Neural progenitor cell (in vitro differentiated cells): ENCODE measurements at regions not wholly inside any gene's neighbourhood (a gene's known extent, or its start where the extent isn't known, plus 50 kb on each side); places are given as distances from the start of the nearest gene placed in this dataset.
A peak's percentile ranks its signal among the peaks of the same experiment; 100 is the strongest.

Experiments used
- DNase-seq: peaks from one replicate; pipeline ENCODE4 v3.0.0-alpha.2; 2016; ENCODE audit warnings: low spot score
- H2AFZ ChIP-seq: fragments of 200-600 bp; sonication (generic); replicated peaks from 2 replicates; pipeline ENCODE4 v1.6.1; 2016; ENCODE audit warnings: antibody characterized with exemption
- H3F3A ChIP-seq: fragments of 200-600 bp; sonication (generic); 2 replicates; pipeline ENCODE4 v1.6.1; 2016; ENCODE audit warnings: antibody characterized with exemption, low read depth
- H3K27ac ChIP-seq: fragments of 200-600 bp; sonication (generic); 2 replicates; pipeline ENCODE4 v1.5.1; 2016; ENCODE audit warnings: mild to moderate bottlenecking
- H3K27me3 ChIP-seq: fragments of 200-600 bp; sonication (generic); 2 replicates; pipeline ENCODE4 v1.6.1; 2016; ENCODE audit warnings: mild to moderate bottlenecking, moderate library complexity
- H3K36me3 ChIP-seq: fragments of 200-600 bp; sonication (generic); 2 replicates; pipeline ENCODE4 v1.5.1; 2016
- H3K4me1 ChIP-seq: fragments of 200-600 bp; sonication (generic); 2 replicates; pipeline ENCODE4 v1.6.1; 2016; ENCODE audit warnings: mixed run types
- H3K4me2 ChIP-seq: fragments of 200-600 bp; sonication (generic); 2 replicates; pipeline ENCODE4 v1.6.1; 2016
- H3K4me3 ChIP-seq: fragments of 200-600 bp; sonication (generic); 2 replicates; pipeline ENCODE4 v1.5.1; 2016
- H3K79me2 ChIP-seq: fragments of 200-600 bp; sonication (generic); 2 replicates; pipeline ENCODE4 v1.6.1; 2016; ENCODE audit warnings: low read depth
- H3K9ac ChIP-seq: fragments of 200-600 bp; sonication (generic); 2 replicates; pipeline ENCODE4 v1.6.1; 2016
- H3K9me3 ChIP-seq: fragments of 200-600 bp; sonication (generic); 2 replicates; pipeline ENCODE4 v1.5.1; 2016; ENCODE audit warnings: low read depth
- H4K20me1 ChIP-seq: fragments of 200-600 bp; sonication (generic); 2 replicates; pipeline ENCODE4 v1.6.1; 2016; ENCODE audit warnings: low read depth
- H3K27ac Mint-ChIP-seq: 3 replicates; pipeline ENCODE4 v1.8.0; 2021; ENCODE audit warnings: mixed read lengths
- H3K27me3 Mint-ChIP-seq: 2 replicates; pipeline ENCODE4 v1.8.0; 2022; ENCODE audit warnings: low read depth, mild to moderate bottlenecking, inconsistent platforms, moderate library complexity, mixed read lengths; ENCODE audit not compliant: insufficient read depth
- H3K36me3 Mint-ChIP-seq: 3 replicates; pipeline ENCODE4 v1.8.0; 2021; ENCODE audit warnings: mixed read lengths
- H3K4me1 Mint-ChIP-seq: 3 replicates; pipeline ENCODE4 v1.8.0; 2021; ENCODE audit warnings: mixed read lengths
- H3K4me3 Mint-ChIP-seq: 3 replicates; pipeline ENCODE4 v1.8.0; 2021; ENCODE audit warnings: mild to moderate bottlenecking, moderate library complexity, mixed read lengths
- H3K9me3 Mint-ChIP-seq: 3 replicates; pipeline ENCODE4 v1.8.0; 2020; ENCODE audit warnings: mixed read lengths
- EZH2 ChIP-seq: fragments of 200-600 bp; sonication (generic); IDR thresholded peaks from 2 replicates; pipeline ENCODE4 v1.6.1; 2017; ENCODE audit warnings: antibody characterized with exemption, mild to moderate bottlenecking, moderate library complexity
- EZH2phosphoT487 ChIP-seq: fragments of 200-600 bp; sonication (generic); IDR thresholded peaks from 2 replicates; pipeline ENCODE4 v1.6.1; 2017; ENCODE audit warnings: antibody characterized with exemption
- TF ChIP-seq, protein P1 (sequence below): fragments of 200-600 bp; sonication (generic); IDR thresholded peaks from 2 replicates; pipeline ENCODE4 v1.5.1; 2017; ENCODE audit warnings: antibody characterized with exemption, mild to moderate bottlenecking

GRCh38 chrX:134743091-134743490 is 53.9 kb downstream of the PABIR2 start:
- peaks cover 5% of the 10 kb centered on the region for H3K4me1 Mint-ChIP-seq
- H3K79me2 ChIP-seq = no peaks in the 10 kb centered on the region
- no peaks in the 10 kb centered on the region for H3F3A ChIP-seq
- no peak overlapping the region for H3K4me2 ChIP-seq
- H3K36me3 ChIP-seq = no peaks in the 10 kb centered on the region
- no peak overlapping the region for H3K4me3 ChIP-seq
- no peaks in the 10 kb centered on the region for H4K20me1 ChIP-seq
- H3K27ac Mint-ChIP-seq = no peak overlapping the region
- TF ChIP-seq, protein P1, sequence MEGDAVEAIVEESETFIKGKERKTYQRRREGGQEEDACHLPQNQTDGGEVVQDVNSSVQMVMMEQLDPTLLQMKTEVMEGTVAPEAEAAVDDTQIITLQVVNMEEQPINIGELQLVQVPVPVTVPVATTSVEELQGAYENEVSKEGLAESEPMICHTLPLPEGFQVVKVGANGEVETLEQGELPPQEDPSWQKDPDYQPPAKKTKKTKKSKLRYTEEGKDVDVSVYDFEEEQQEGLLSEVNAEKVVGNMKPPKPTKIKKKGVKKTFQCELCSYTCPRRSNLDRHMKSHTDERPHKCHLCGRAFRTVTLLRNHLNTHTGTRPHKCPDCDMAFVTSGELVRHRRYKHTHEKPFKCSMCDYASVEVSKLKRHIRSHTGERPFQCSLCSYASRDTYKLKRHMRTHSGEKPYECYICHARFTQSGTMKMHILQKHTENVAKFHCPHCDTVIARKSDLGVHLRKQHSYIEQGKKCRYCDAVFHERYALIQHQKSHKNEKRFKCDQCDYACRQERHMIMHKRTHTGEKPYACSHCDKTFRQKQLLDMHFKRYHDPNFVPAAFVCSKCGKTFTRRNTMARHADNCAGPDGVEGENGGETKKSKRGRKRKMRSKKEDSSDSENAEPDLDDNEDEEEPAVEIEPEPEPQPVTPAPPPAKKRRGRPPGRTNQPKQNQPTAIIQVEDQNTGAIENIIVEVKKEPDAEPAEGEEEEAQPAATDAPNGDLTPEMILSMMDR = no peak
- TF ChIP-seq EZH2 (no peak), EZH2phosphoT487 (no peak)
- H3K27me3 ChIP-seq = no peaks in the 10 kb centered on the region
- H3K27ac ChIP-seq = no peak overlapping the region
- no peaks in the 10 kb centered on the region for H3K27me3 Mint-ChIP-seq
- no peak overlapping the region for H3K4me3 Mint-ChIP-seq
- peaks cover 7% of the 10 kb centered on the region for H3K9me3 ChIP-seq
- no peaks in the 10 kb centered on the region for H3K9me3 Mint-ChIP-seq
- no peak overlapping the region for H3K9ac ChIP-seq
- no peaks in the 10 kb centered on the region for H3K4me1 ChIP-seq
- H2AFZ ChIP-seq = no peak overlapping the region
- no peaks in the 10 kb centered on the region for H3K36me3 Mint-ChIP-seq
- DNase-seq = no peak

GRCh38 chrX:134742573-134742972 is 54.4 kb downstream of the PABIR2 start:
- Mint-ChIP-seq H3K4me3 (no peak overlapping the region), H3K4me1 (peaks cover 10% of the 10 kb centered on the region), H3K36me3 (no peaks in the 10 kb centered on the region), H3K27ac (peak overlapping the region; percentile 5), H3K27me3 (no peaks in the 10 kb centered on the region), H3K9me3 (no peaks in the 10 kb centered on the region)
- Histone ChIP-seq H3F3A (no peaks in the 10 kb centered on the region), H4K20me1 (no peaks in the 10 kb centered on the region), H3K4me3 (no peak overlapping the region), H3K4me1 (no peaks in the 10 kb centered on the region), H3K27ac (no peak overlapping the region), H3K9me3 (peaks cover 7% of the 10 kb centered on the region), H2AFZ (no peak overlapping the region), H3K79me2 (no peaks in the 10 kb centered on the region), H3K4me2 (no peak overlapping the region), H3K27me3 (no peaks in the 10 kb centered on the region), H3K9ac (no peak overlapping the region), H3K36me3 (no peaks in the 10 kb centered on the region)
- no peak for DNase-seq
- TF ChIP-seq EZH2phosphoT487 (no peak), EZH2 (no peak)
- TF ChIP-seq, protein P1 = no peak

DNA sequence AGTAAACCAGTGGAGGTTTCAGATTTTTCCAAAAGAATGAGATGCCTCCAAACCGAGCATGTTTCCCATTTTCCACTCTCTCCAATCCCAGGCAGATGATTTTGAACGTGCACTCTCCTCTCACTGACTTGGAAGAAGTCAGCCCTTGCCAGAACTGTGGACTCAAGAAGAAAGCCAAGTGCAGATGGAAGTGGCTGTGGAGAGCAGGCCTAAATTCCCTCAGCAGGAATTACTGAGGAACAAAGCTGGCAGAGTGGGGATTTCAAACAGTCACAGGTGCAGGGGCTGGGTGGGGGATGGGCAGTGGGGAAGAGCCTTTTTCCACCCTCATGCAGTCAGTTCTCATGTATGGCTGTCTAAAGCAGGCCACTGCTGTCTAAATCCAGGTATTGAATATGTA is 55.3 kb downstream of the PABIR2 start:
- H3K27me3 ChIP-seq = no peaks in the 10 kb centered on the region
- no peak overlapping the region for H3K4me3 Mint-ChIP-seq
- TF ChIP-seq, protein P1 = no peak
- TF ChIP-seq EZH2 (no peak), EZH2phosphoT487 (no peak)
- H3F3A ChIP-seq = no peaks in the 10 kb centered on the region
- H3K9ac ChIP-seq = no peak overlapping the region
- no peak overlapping the region for H3K27ac Mint-ChIP-seq
- no peaks in the 10 kb centered on the region for H4K20me1 ChIP-seq
- H3K4me1 Mint-ChIP-seq = peaks cover 15% of the 10 kb centered on the region
- H3K36me3 Mint-ChIP-seq = no peaks in the 10 kb centered on the region
- H3K27ac ChIP-seq = no peak overlapping the region
- H3K27me3 Mint-ChIP-seq = no peaks in the 10 kb centered on the region
- H3K4me1 ChIP-seq = no peaks in the 10 kb centered on the region
- no peak overlapping the region for H2AFZ ChIP-seq
- no peak overlapping the region for H3K4me2 ChIP-seq
- no peak for DNase-seq
- H3K9me3 Mint-ChIP-seq = no peaks in the 10 kb centered on the region
- H3K36me3 ChIP-seq = no peaks in the 10 kb centered on the region
- peaks cover 2% of the 10 kb centered on the region for H3K9me3 ChIP-seq
- H3K79me2 ChIP-seq = no peaks in the 10 kb centered on the region
- no peak overlapping the region for H3K4me3 ChIP-seq
